ENCODE measurements at regions not wholly inside any gene's neighbourhood (a gene's known extent, or its start where the extent isn't known, plus 50 kb on each side); places are given as distances from the start of the nearest gene placed in this dataset.
"Not testable (repeated sequence)": the region's sequence is repeated elsewhere in the genome, so short reads cannot be mapped to it uniquely, and the experiment has no call there.

GRCh38 chr1:9442278-9442846 lies 96.9 kb upstream of the SLC25A33 start:
- FAIRE-seq: no peak

GRCh38 chr1:9442986-9443385 lies 96.3 kb upstream of the SLC25A33 start:
- FAIRE-seq: no peak

GRCh38 chr1:9443913-9444445 lies 95.3 kb upstream of the SLC25A33 start:
- no peak for FAIRE-seq

- FAIRE-seq: no peak
Measured at GRCh38 chr1:9444532-9444931, 94.7 kb upstream of the SLC25A33 start.

- not testable (repeated sequence) for FAIRE-seq
Measured at GRCh38 chr1:9445081-9445480, 94.2 kb upstream of the SLC25A33 start.

GRCh38 chr1:9447215-9447960 lies 91.9 kb upstream of the SLC25A33 start:
- FAIRE-seq: no peak

GRCh38 chr1:9448132-9449109 lies 90.8 kb upstream of the SLC25A33 start:
- no peak for FAIRE-seq

- FAIRE-seq: no peak
Measured at GRCh38 chr1:9449110-9449627, 90.1 kb upstream of the SLC25A33 start.

GRCh38 chr1:9449976-9450696 lies 89.1 kb upstream of the SLC25A33 start:
- no peak for FAIRE-seq

GRCh38 chr1:9451081-9451480 lies 88.2 kb upstream of the SLC25A33 start:
- FAIRE-seq: no peak

GRCh38 chr1:9452516-9453140 lies 86.6 kb upstream of the SLC25A33 start:
- FAIRE-seq: no peak

GRCh38 chr1:9453375-9453774 lies 85.9 kb upstream of the SLC25A33 start:
- no peak for FAIRE-seq

- FAIRE-seq: no peak
Measured at GRCh38 chr1:9453779-9454418, 85.4 kb upstream of the SLC25A33 start.

- no peak for FAIRE-seq
Measured at GRCh38 chr1:9454494-9455066, 84.7 kb upstream of the SLC25A33 start.

GRCh38 chr1:9455487-9456234 lies 83.6 kb upstream of the SLC25A33 start:
- FAIRE-seq: no peak

- FAIRE-seq: no peak
Measured at GRCh38 chr1:9456833-9457232, 82.4 kb upstream of the SLC25A33 start.

- FAIRE-seq: no peak
Measured at GRCh38 chr1:9459816-9460407, 79.4 kb upstream of the SLC25A33 start.

- no peak for FAIRE-seq
Measured at GRCh38 chr1:9465640-9466039, 73.6 kb upstream of the SLC25A33 start.
